Ramos (cell line): ENCODE measurements at regions not wholly inside any gene's neighbourhood (a gene's known extent, or its start where the extent isn't known, plus 50 kb on each side); places are given as distances from the start of the nearest gene placed in this dataset.

ENCODE experiments used
- in situ Hi-C: fragments of 300-500 bp; cut with MboI; formaldehyde crosslinking; loops from one replicate; pipeline ENCODE4 v1.14.3; 2022; ENCODE audit warnings: low sequenced_read_pairs; ENCODE audit not compliant: unreplicated experiment

DNA sequence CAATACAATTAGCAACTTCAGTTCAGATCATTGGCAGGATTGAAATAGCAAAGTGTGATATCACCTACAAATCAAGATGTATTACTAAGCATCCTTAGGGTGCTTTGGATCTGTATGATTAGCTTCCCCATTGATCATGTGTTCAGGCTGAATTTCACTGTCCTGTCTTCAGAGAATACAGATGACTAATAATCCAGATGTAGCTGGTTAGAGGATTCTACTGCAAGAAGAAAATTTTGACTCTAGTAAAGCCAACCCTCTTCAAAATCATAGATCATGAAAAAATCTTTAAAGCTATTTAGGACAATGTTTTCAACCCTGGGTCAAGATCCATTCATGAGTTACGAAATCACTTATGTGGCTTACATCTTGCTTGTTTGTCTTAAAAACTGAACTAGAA, 184.4 kb downstream of the PTGER3 start:
- in situ Hi-C loops = no loop called here

DNA sequence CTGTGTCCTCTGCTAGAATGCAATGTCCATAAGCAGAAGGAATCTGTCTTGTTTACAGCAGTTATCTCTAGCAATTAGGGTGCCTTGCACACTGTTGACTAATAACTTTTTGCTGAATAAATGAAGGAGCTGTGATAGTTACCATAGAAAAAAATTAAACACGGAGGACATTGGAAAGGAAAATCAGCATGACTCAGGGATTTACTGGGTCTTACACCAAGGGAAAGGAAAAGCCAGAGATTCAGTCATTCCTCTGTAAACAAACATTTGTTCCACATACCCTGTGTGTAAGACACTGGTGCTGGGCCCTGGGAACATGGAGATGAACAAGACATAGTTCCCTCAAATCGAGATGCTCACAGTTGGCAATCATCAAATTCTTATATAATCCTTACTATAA, 183.3 kb downstream of the PTGER3 start:
- in situ Hi-C loops = no loop called here

DNA sequence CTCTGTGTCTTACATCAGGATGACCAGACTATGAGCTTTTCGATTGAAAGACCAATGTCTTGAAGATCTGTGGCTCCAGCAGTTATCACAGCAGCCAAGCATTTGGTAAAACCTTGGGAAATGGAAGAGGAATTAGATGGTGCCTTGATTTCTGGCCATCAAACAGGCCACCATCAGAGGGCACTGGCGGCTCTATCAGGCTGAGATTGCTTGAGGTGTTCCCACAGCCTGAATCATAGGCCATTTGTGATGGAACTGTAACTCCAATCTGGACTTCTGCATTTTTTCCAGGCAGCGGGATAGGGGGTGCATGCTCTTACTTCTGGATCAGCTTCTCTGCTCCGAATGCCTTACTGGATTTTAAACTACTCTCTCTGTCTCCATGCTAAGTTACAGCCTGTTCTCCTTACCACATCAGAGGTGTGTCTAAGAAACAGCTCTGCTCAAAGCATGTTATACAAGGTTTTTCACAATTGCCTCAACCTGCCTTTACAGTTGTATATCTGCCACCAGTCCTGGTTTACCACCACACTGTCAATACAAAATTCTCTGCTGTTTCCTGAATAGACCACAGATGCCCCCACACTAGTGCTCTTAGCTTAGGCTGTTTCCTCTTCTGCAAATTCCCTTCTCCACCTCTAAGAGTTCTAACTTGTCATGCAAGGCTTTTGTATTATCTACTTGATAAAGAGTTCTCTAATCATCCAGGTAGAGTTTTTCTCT, 180.9 kb downstream of the PTGER3 start:
- in situ Hi-C loops = no loop called here

DNA sequence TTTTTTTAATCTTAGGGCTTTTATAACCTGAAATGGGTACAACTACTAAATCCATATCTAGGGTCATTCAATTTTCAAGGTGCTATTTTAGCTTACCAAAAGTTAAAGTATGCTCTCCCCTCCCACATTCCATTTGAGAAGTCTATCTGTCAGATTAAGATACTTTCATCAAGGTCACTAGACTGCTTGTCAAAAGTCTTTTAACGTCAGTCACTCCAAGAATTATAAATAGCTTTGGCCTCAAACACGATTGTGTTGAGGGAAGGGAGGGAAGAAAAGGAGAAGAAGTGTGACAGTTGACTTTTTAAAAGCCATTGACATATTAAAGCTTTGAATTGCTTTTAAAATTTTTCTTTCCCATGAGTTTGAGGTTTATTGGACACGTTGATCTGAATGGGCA, 175.8 kb downstream of the PTGER3 start:
- in situ Hi-C loops = no loop called here

DNA sequence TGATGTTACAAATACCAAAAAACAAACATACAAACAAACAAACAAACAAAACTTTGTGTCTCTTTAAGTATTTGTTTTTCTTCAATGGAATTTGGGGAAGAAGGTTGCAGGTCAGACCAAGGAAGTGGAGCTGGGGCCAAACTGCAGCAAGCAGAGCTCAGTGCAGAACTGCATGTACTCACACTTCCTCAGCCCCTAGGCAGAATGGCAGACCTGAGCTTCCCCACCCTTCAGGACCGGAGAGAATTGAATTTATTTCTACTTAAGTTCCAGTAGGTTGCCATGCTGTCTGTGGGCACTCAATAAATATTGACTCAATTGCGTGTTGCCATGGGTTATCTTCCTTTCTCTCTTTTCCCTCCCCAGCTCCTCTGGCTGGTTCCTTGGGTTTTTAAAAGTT, 173.6 kb downstream of the PTGER3 start:
- in situ Hi-C loops = no loop called here

DNA sequence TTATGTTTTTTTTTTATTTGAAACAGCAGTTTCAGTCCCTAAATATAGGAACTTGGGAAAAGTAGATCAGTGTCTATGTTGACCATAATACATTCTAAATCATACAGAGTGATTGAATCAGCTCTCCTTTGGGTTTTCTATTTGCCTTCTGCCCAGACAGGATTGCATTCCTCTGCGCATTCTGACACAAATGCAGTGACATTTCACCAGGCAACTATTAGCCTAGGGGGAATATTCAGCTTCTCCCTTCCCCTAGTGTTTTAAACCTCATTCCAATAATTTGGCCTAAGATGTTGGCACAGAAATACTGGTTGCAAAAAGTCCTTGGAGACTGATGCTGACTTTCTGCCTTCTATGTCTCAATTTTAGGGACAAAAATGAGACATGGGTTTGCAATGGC, 172.8 kb downstream of the PTGER3 start:
- in situ Hi-C loops = no loop called here

DNA sequence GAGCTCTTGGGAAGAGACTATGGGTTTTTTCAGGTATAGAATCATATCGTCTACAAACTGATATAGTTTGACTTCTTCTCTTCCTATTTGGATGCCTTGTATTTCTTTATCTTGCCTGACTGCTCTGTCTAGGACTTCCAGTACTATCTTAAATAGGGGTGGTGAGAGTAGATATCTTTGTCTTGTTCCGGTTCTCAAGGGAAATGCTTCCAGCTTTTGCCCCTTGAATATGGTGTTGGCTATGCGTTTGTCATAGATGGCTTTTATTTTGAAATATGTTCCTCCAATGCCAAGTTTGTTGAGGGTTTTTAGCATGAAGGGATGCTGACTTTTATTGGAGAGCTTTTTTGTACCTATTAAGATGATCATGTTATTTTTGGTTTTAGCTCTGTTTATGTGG, 170.3 kb downstream of the PTGER3 start:
- in situ Hi-C loops = no loop called here

DNA sequence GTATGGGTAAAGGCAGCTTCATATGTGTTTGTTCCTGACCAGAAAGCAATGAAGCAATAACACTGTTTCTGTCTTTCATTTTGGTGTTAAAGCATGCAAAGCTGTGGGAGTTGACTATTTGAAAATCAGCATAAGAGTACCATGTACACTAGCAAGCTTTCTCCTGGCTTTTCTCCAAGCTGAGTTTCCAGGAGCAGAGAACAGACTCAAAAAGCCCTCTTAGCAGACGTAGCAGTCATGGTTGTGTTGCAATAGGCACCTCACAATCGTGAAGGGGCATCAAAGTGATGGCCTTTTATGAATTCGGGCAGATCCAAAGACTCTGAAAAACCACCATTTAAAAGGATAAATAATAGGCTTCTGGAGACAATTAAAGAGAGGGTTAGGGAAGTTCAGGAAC, 159.7 kb downstream of the PTGER3 start:
- in situ Hi-C loops = no loop called here

DNA sequence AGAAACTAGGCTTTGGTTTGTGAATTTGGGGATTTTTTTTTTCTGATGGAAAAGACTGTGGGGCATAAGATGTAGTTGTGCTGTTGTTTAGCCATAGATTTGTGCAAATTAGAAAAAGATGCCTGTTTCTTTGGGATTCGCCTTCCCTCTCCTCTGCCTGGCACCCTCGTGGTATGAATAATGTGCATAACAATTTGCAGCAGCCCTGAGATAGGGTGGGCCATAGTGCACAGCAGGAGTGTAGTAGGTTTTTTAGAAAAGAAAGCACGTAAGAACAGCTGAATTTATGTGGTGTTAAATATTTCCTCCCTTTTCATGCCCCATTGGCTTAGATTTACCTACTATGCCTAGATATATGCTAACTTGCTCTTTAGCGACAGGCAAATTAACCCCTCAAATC, 158.9 kb downstream of the PTGER3 start:
- in situ Hi-C loops = no loop called here

DNA sequence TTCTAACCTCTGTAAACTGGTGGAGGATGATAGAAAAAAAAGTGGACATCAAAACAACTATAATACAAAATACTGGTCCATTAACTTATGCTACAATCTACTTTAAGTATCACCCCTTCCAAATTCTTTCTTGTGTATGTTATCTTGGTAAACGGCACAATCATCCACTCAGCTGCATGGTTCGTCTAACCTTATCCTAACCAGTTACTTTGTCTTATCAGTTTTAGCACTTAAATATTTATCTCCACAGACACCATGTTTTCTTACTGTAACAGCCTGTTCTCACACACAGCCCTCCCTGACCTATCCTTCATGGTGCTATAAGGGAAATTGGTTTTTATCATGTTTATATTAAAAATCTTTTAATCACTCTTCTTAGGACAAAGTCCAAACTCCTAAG, 157.2 kb downstream of the PTGER3 start:
- in situ Hi-C loops = no loop called here

DNA sequence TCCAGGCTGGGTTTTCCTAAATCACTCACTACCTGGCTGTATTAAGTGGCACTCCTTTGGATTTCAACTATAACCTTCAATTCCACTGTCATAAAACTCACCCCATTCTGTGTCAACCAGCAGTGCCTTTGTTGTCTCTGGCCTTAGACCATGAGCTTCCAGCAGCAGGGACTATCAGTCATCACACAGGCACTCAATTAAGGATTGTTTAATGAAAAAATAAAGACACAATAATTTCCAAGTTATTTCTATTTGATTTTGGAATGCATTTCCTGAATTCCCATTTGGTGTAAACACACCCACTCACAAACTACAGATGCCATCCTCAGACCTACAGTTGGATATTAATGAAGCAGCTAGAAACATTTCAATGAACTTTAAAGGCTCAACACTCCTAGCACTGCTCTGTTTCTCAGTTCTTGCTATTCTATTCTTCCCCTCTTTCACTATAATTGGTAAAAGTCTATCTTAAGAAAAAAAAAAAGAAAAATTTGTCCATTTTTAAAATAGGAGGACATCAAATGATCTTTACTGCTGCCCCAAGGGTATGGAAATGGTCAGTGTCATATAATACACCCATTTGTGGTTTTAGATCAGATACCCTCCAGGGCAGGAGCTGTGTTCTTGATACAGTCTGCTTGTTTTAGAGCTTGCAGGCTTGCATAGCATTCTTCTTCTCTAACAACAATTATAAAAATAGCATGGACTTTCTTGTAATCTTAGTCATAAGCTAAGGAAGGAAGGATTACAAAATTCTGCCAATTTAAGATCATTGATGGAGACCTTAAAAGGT, 156.4 kb downstream of the PTGER3 start:
- in situ Hi-C loops = no loop called here

DNA sequence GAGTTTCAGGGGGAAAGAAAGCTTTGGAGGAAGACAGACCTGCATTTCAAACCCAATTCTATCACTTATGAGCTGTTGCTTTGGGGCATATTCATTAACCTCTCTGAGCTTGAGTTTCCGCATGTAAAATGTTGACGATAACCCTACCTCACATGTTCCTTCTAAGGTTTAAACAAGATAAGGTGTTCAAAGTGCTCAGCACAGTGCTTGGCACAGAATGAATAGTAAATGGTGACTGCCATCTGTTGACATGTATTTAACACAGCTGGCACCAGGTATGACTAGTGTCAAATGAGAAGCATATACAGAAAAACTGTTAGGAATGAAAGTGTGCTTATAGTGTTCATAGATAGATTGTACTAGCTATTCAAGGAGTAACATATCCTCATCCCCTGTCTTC, 155.5 kb downstream of the PTGER3 start:
- in situ Hi-C loops = no loop called here

DNA sequence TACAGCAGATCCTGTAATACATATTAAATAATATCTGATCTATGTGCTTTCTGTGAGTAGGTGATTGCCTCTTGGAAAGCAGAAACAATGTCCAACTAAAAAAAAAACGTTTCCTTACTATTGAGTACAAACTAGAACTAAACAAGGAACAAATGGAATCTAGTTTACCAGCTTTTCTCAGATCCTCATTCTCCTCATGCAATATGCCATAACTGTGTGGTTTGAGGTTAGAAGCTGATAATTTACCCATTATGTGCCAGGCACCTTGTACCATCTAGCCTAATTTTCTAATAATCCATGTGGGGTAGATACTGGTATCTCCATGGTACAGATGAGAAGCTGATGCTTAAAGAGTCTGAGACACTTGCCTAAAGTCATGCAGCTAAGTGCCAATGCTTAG, 154.7 kb downstream of the PTGER3 start:
- in situ Hi-C loops = no loop called here

DNA sequence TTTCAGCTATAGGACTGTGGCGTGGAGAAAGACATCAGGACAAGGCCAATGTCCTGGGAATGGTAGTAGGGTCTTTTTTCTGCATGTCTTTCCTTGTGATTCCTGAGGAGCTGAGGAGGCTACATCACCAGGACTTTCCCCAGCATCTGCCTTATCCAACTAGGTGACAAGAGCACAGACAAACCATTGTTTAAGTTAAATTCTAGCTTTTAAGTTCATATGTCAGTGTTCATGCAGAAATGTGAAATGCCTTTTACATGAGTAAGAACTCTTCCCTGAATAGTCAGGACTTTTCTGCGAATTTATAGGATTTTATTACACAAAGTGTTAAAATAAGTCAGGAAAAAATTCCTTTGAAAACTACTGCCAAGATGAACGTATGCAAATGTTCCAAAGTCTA, 154.2 kb downstream of the PTGER3 start:
- in situ Hi-C loops = no loop called here

DNA sequence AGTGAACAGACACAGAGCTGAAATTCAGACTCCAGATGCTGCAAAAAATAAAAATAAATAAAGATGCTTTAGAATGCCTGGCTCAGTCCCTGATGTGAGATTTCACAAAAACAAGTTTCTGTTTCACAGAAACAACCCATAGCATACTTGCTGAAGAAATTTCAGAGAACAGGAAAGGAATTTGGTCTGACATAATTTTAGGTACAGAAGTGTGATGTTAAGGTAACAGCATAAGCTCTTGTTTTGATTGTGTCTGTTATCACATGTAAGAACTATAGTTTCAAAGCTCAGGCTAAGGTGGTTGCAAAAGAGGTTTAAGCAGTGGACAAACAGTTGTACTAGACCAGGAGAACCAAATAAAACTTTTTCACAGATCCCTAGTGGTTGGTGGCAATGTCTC, 152.1 kb downstream of the PTGER3 start:
- in situ Hi-C loops = no loop called here

DNA sequence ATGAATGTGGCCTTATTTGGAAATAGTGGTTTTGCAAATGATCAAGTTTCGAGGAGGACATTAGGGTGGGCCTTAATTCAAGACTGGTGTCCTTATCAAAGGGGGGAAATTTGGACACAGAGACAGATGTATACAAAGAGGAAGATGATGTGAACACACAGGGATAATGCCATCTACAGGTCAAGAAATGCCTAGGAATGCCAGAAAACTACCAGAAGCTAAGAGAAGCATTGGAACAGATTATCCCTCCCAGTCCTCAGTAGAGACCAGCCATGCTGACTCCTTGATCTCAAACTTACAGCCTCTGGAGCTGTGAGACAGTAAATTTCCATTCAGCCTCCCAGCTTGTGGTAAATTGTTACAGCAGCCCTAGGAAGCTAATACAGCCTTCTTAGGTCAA, 151.4 kb downstream of the PTGER3 start:
- in situ Hi-C loops = no loop called here

DNA sequence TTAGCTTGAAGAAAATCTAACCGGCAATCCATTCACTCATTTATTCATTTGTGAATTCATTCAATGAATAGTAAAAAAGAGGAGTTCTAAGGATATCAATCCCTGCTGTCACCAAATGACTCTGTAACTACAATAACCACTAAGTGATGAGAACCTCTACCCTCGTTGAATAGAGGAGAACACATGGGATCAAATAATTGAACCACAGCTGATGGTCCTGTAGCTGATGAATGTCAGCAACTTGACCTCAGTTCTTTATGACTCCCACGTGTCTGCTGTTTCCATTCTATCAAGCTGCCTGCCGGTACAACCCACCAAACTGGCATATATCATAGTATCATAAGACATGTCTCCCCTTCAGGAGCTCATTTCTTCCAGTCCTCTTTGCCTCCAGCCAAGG, 150.3 kb downstream of the PTGER3 start:
- in situ Hi-C loops = no loop called here

DNA sequence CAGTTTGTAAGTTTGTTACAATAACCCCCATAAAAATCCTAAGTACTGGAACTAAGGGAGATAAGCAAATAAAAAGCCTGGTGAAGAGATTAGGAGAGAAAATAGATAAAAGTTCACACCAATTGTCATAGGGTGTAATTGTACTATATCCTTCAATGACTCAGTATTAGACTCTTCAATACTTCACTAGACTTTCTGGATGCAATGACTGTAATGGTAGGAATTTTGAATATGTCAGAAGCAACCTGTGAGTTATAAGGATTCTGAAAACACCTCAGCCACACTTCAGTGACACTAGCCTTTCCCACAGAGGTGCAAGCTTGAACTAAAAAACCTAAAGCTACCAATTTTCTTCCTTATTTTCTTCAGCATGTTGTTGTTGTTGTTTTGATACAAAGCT, 147.9 kb downstream of the PTGER3 start:
- in situ Hi-C loops = no loop called here

DNA sequence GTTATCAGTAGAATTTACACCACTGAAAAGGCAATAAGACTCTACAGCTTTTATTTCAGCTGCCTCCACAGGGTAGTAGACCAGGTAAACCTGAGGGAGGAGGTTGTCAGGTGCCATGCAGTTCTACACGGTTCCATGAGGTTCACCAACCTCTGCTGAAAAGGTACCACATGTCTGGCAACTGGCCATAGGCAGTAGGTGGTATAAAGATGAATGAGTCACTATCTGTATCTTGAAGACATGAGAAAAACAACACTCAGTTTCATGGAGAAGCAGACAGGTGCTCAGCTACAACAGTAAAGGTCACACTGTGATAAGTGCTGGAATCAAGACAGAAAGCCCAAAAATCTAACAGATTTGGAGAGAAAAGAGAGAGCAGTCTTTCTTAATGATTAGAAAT, 145.4 kb downstream of the PTGER3 start:
- in situ Hi-C loops = no loop called here

DNA sequence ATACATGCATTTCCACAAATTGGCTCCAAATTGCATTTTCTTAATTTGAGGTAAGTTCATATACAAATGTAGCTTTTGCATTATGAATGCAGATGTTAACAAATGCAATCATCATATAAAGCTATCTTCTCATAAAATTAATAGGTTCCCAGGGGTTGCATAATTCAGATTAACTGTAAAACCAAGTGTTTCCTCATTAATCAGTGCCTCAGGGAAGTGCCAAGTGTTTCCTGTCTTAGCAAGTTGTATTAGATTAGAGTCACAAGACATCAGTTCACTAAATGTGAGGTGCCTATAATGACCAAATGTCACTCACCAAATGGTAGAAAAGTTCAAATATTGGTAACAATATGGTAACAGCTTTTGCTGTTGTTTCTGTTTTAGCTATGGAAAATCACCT, 140.8 kb downstream of the PTGER3 start:
- in situ Hi-C loops = no loop called here

DNA sequence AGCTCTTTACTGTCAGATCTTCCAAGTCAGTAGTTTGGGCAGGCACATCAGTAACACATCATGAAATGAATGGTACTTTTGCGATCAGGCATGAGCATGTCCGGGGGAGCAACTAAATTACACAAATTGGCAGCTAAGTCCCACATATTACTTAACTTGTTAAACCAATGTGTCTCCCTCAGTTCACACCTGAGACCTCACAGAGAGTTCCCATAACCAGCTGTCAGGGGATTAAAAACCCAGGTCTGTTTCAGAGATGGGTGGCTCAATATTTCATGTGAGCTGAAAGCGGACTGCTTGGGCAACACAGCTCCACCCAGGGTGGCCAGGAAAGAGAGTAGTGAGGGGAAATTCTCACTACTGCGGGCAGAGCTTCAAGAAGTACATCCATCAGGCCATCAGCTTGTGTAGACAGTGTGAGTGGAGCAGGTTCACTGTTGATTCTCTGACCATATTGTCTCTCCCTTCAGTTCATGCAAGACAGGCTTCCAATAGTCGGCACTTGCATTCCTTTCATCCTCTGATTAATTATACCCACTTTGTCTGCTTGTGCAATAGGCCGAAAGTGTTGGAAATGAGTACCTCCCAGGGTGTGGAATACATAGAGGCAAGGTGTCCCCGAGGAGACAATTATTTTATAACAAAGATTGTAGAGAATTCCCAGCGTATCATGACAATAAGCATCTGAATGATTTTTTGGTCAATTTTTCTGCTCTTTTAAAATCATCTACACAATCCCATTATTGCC, 139.9 kb downstream of the PTGER3 start:
- in situ Hi-C loops = no loop called here
